ENCODE measurements at regions not wholly inside any gene's neighbourhood (a gene's known extent, or its start where the extent isn't known, plus 50 kb on each side); places are given as distances from the start of the nearest gene placed in this dataset.

- TF ChIP-seq, protein P1, sequence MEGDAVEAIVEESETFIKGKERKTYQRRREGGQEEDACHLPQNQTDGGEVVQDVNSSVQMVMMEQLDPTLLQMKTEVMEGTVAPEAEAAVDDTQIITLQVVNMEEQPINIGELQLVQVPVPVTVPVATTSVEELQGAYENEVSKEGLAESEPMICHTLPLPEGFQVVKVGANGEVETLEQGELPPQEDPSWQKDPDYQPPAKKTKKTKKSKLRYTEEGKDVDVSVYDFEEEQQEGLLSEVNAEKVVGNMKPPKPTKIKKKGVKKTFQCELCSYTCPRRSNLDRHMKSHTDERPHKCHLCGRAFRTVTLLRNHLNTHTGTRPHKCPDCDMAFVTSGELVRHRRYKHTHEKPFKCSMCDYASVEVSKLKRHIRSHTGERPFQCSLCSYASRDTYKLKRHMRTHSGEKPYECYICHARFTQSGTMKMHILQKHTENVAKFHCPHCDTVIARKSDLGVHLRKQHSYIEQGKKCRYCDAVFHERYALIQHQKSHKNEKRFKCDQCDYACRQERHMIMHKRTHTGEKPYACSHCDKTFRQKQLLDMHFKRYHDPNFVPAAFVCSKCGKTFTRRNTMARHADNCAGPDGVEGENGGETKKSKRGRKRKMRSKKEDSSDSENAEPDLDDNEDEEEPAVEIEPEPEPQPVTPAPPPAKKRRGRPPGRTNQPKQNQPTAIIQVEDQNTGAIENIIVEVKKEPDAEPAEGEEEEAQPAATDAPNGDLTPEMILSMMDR (tag by site-specific recombination; IDR thresholded peaks at IDR 0.05), result peak; percentile 55
- TF ChIP-seq, protein P2, sequence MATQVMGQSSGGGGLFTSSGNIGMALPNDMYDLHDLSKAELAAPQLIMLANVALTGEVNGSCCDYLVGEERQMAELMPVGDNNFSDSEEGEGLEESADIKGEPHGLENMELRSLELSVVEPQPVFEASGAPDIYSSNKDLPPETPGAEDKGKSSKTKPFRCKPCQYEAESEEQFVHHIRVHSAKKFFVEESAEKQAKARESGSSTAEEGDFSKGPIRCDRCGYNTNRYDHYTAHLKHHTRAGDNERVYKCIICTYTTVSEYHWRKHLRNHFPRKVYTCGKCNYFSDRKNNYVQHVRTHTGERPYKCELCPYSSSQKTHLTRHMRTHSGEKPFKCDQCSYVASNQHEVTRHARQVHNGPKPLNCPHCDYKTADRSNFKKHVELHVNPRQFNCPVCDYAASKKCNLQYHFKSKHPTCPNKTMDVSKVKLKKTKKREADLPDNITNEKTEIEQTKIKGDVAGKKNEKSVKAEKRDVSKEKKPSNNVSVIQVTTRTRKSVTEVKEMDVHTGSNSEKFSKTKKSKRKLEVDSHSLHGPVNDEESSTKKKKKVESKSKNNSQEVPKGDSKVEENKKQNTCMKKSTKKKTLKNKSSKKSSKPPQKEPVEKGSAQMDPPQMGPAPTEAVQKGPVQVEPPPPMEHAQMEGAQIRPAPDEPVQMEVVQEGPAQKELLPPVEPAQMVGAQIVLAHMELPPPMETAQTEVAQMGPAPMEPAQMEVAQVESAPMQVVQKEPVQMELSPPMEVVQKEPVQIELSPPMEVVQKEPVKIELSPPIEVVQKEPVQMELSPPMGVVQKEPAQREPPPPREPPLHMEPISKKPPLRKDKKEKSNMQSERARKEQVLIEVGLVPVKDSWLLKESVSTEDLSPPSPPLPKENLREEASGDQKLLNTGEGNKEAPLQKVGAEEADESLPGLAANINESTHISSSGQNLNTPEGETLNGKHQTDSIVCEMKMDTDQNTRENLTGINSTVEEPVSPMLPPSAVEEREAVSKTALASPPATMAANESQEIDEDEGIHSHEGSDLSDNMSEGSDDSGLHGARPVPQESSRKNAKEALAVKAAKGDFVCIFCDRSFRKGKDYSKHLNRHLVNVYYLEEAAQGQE (tag by site-specific recombination; IDR thresholded peaks at IDR 0.05), result no peak
- no peak; the same call in 1 of the 2 replicates for TF ChIP-seq PRDM10 (tag by site-specific recombination; IDR thresholded peaks at IDR 0.05)
- no peak for TF ChIP-seq TCF7L2 (IDR thresholded peaks at IDR 0.05; ENCODE audit: borderline replicate concordance, low read depth, low read length)
- no peak for TF ChIP-seq PRDM4 (tag by site-specific recombination; IDR thresholded peaks at IDR 0.05)
Measured at GRCh38 chr3:24640330-24640877, 145.8 kb upstream of the THRB start.

All from HEK293 (cell line).